H9 (cell line): ENCODE measurements at regions not wholly inside any gene's neighbourhood (a gene's known extent, or its start where the extent isn't known, plus 50 kb on each side); places are given as distances from the start of the nearest gene placed in this dataset.

ENCODE experiments used
- DNase-seq: peaks from one replicate; pipeline ENCODE4 v3.0.0-alpha.2; 2017
- H2AFZ ChIP-seq: one replicate; pipeline ENCODE4 v1.6.1; 2013; ENCODE audit warnings: mild to moderate bottlenecking, low read length, control low read depth, moderate library complexity
- H2AK5ac ChIP-seq: 2 replicates; pipeline ENCODE4 v1.6.1; 2013; ENCODE audit warnings: low read length, control low read depth, mixed read lengths; ENCODE audit not compliant: insufficient read length
- H2BK120ac ChIP-seq: one replicate; pipeline ENCODE4 v1.6.1; 2013; ENCODE audit warnings: low read depth, mild to moderate bottlenecking, low read length, control low read depth, inconsistent platforms; ENCODE audit not compliant: poor library complexity, severe bottlenecking
- H2BK12ac ChIP-seq: 2 replicates; pipeline ENCODE4 v1.6.1; 2013; ENCODE audit warnings: low read length, control low read depth, mixed read lengths, low read depth; ENCODE audit not compliant: insufficient read length
- H2BK15ac ChIP-seq: 2 replicates; pipeline ENCODE4 v1.6.1; 2013; ENCODE audit warnings: low read depth, low read length, control low read depth
- H2BK20ac ChIP-seq: one replicate; pipeline ENCODE4 v1.6.1; 2013; ENCODE audit warnings: low read depth, mild to moderate bottlenecking, low read length, control low read depth, inconsistent platforms; ENCODE audit not compliant: poor library complexity, severe bottlenecking
- H2BK5ac ChIP-seq: 2 replicates; pipeline ENCODE4 v1.6.1; 2013; ENCODE audit warnings: low read length, control low read depth, mixed read lengths; ENCODE audit not compliant: insufficient read length
- H3K14ac ChIP-seq: 2 replicates; pipeline ENCODE4 v1.6.1; 2013; ENCODE audit warnings: low read length, control low read depth; ENCODE audit not compliant: insufficient read depth
- H3K18ac ChIP-seq: 2 replicates; pipeline ENCODE4 v1.6.1; 2013; ENCODE audit warnings: low read depth, mild to moderate bottlenecking, mixed read lengths, low read length, control low read depth; ENCODE audit not compliant: insufficient read length
- H3K23ac ChIP-seq: 2 replicates; pipeline ENCODE4 v1.6.1; 2013; ENCODE audit warnings: low read length, control low read depth, mixed read lengths, low read depth; ENCODE audit not compliant: insufficient read length
- H3K23me2 ChIP-seq: 2 replicates; pipeline ENCODE4 v1.6.1; 2013; ENCODE audit warnings: low read depth, mild to moderate bottlenecking, mixed read lengths, low read length, control low read depth; ENCODE audit not compliant: insufficient read length, poor library complexity, severe bottlenecking
- H3K27ac ChIP-seq: 2 replicates; pipeline ENCODE4 v1.5.1; 2013; ENCODE audit warnings: low read length, control low read depth, mixed read lengths, low read depth; ENCODE audit not compliant: insufficient read length
- H3K27me3 ChIP-seq: 2 replicates; pipeline ENCODE4 v1.6.1; 2013; ENCODE audit warnings: low read length, control low read depth, inconsistent platforms; ENCODE audit not compliant: insufficient read depth
- H3K4ac ChIP-seq: 2 replicates; pipeline ENCODE4 v1.6.1; 2013; ENCODE audit warnings: low read depth, mild to moderate bottlenecking, control low read depth, inconsistent platforms, low read length, moderate library complexity
- H3K4me1 ChIP-seq: 2 replicates; pipeline ENCODE4 v1.6.1; 2013; ENCODE audit warnings: low read length, control low read depth, inconsistent platforms; ENCODE audit not compliant: insufficient read depth
- H3K4me2 ChIP-seq: 2 replicates; pipeline ENCODE4 v1.6.1; 2013; ENCODE audit warnings: low read length, control low read depth, mixed read lengths; ENCODE audit not compliant: insufficient read length, insufficient read depth
- H3K56ac ChIP-seq: 2 replicates; pipeline ENCODE4 v1.6.1; 2013; ENCODE audit warnings: low read depth, mild to moderate bottlenecking, mixed read lengths, low read length, control low read depth; ENCODE audit not compliant: insufficient read length
- H3K79me1 ChIP-seq: 2 replicates; pipeline ENCODE4 v1.6.1; 2013; ENCODE audit warnings: low read depth, mild to moderate bottlenecking, moderate library complexity, low read length, control low read depth, inconsistent platforms; ENCODE audit not compliant: insufficient read depth, poor library complexity, severe bottlenecking
- H3K79me2 ChIP-seq: 2 replicates; pipeline ENCODE4 v1.6.1; 2013; ENCODE audit warnings: low read length, control low read depth, inconsistent platforms; ENCODE audit not compliant: insufficient read depth
- H3K9ac ChIP-seq: 2 replicates; pipeline ENCODE4 v1.6.1; 2013; ENCODE audit warnings: low read length, control low read depth, mixed read lengths; ENCODE audit not compliant: insufficient read length; ENCODE audit errors: extremely low read depth
- H3K9me3 ChIP-seq: one replicate; pipeline ENCODE4 v1.6.1; 2013; ENCODE audit warnings: low read depth, low read length, inconsistent platforms; ENCODE audit not compliant: control insufficient read depth
- H3T11ph ChIP-seq: one replicate; pipeline ENCODE4 v1.6.1; 2013; ENCODE audit warnings: mild to moderate bottlenecking, low read length, control low read depth, inconsistent platforms
- H4K20me1 ChIP-seq: one replicate; pipeline ENCODE4 v1.6.1; 2013; ENCODE audit not compliant: control insufficient read depth, insufficient read length, insufficient read depth
- H4K5ac ChIP-seq: 2 replicates; pipeline ENCODE4 v1.6.1; 2013; ENCODE audit warnings: low read depth, mild to moderate bottlenecking, mixed read lengths, low read length, control low read depth; ENCODE audit not compliant: insufficient read length
- H4K8ac ChIP-seq: replicated peaks from 2 replicates; pipeline ENCODE4 v1.6.1; 2013; ENCODE audit warnings: low read length, control low read depth, mixed read lengths, low read depth; ENCODE audit not compliant: insufficient read length
- H4K91ac ChIP-seq: 2 replicates; pipeline ENCODE4 v1.6.1; 2013; ENCODE audit warnings: low read depth, mild to moderate bottlenecking, moderate library complexity, mixed read lengths, low read length, control low read depth; ENCODE audit not compliant: insufficient read length
- H3K27ac Mint-ChIP-seq, 3 experiments: 2 replicates in 2 of 3; 3 replicates in 1 of 3; pipeline ENCODE4 v1.8.0; 2020 to 2021; ENCODE audit warnings: mixed read lengths in 3 of 3, mild to moderate bottlenecking in 1 of 3, moderate library complexity in 1 of 3
- H3K27me3 Mint-ChIP-seq: 2 replicates; pipeline ENCODE4 v1.8.0; 2021; ENCODE audit warnings: low read depth, mild to moderate bottlenecking, moderate library complexity, mixed read lengths
- H3K36me3 Mint-ChIP-seq, 3 experiments: 2 replicates in 2 of 3; 3 replicates in 1 of 3; pipeline ENCODE4 v1.8.0; 2020 to 2021; ENCODE audit warnings: low read depth in 3 of 3, mixed read lengths in 3 of 3; ENCODE audit not compliant: insufficient read depth in 1 of 3
- H3K4me1 Mint-ChIP-seq, 2 experiments: 2 replicates each; pipeline ENCODE4 v1.8.0; 2020; ENCODE audit warnings: mixed read lengths in 2 of 2
- H3K4me3 Mint-ChIP-seq, 2 experiments: 2 replicates in 1 of 2; 3 replicates in 1 of 2; pipeline ENCODE4 v1.8.0; 2020 to 2021; ENCODE audit warnings: mild to moderate bottlenecking in 2 of 2, mixed read lengths in 2 of 2, moderate library complexity in 1 of 2
- H3K9me3 Mint-ChIP-seq, 2 experiments: 2 replicates in 1 of 2; 3 replicates in 1 of 2; pipeline ENCODE4 v1.8.0; 2020; ENCODE audit warnings: mild to moderate bottlenecking in 2 of 2, mixed read lengths in 2 of 2, moderate library complexity in 1 of 2
- CTCF ChIP-seq: fragments of 200-600 bp; sonication (generic); conservative IDR thresholded peaks from 3 replicates; pipeline ENCODE4 v1.8.0; 2021; ENCODE audit warnings: antibody characterized with exemption, mild to moderate bottlenecking
- WGBS: extraction: QIAGEN DNeasy Blood & Tissue Kit; methylation state at CpG from one replicate; pipeline ENCODE4 v1.1.7; 2013; ENCODE audit warnings: missing lambda C conversion rate, low lambda C conversion rate, mixed read lengths; ENCODE audit not compliant: insufficient read length; ENCODE audit errors: extremely low coverage; 5-methylcytosine and 5-hydroxymethylcytosine counted together

GRCh38 chr15:38992506-38992905 lies 427.9 kb upstream of the RASGRP1 start:
- Histone ChIP-seq H2BK12ac (no peak overlapping the region), H3K4me2 (no peak overlapping the region), H4K91ac (no peak overlapping the region), H3K9ac (no peak overlapping the region), H3K23me2 (no peaks in the 10 kb centered on the region), H3K4me1 (no peaks in the 10 kb centered on the region), H2AK5ac (no peak overlapping the region), H3K27me3 (no peaks in the 10 kb centered on the region), H3K23ac (no peak overlapping the region), H2BK20ac (no peak overlapping the region), H4K20me1 (no peaks in the 10 kb centered on the region), H3K18ac (no peak overlapping the region), H3K27ac (no peak overlapping the region), H2BK5ac (no peak overlapping the region), H2BK120ac (no peak overlapping the region), H3K79me2 (no peaks in the 10 kb centered on the region), H3K4ac (no peak overlapping the region), H4K5ac (no peak overlapping the region), H2AFZ (no peak overlapping the region), H2BK15ac (no peak overlapping the region), H3K79me1 (no peaks in the 10 kb centered on the region), H3K14ac (no peak overlapping the region), H4K8ac (no peak overlapping the region), H3T11ph (no peak overlapping the region), H3K56ac (no peak overlapping the region), H3K9me3 (no peaks in the 10 kb centered on the region)
- DNase-seq = no peak
- H3K27ac Mint-ChIP-seq = no peak overlapping the region
- no peak for TF ChIP-seq CTCF
- H3K9me3 Mint-ChIP-seq = no peaks in the 10 kb centered on the region
- H3K4me1 Mint-ChIP-seq = no peaks in the 10 kb centered on the region
- H3K36me3 Mint-ChIP-seq = no peaks in the 10 kb centered on the region
- WGBS = no CpG with 5 or more reads among the region's 4 CpGs
- no peak overlapping the region for H3K4me3 Mint-ChIP-seq
- no peaks in the 10 kb centered on the region for H3K27me3 Mint-ChIP-seq
